ENCODE measurements at regions not wholly inside any gene's neighbourhood (a gene's known extent, or its start where the extent isn't known, plus 50 kb on each side); places are given as distances from the start of the nearest gene placed in this dataset.

DNA sequence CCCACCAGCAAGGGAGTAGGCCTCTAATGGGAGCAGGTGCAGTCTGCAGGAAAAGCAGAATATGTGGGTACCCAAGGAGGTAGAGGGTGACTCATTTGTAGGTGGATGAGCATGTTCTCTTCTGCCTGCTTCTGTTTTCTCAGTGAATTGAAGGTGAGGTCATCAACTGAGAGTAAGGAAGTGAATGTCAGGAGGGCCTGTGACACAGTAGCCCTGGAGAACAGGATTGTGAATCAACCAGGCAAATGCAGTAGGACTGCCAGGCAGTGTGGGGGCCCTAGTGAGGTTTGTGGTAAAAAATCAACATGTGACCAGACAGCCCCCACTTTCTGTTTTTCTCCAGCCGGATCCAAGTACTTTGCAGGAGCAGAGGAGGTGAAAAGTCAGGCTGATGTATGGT is 150.5 kb upstream of the SOX9 start:
- DNase-seq = no peak

DNA sequence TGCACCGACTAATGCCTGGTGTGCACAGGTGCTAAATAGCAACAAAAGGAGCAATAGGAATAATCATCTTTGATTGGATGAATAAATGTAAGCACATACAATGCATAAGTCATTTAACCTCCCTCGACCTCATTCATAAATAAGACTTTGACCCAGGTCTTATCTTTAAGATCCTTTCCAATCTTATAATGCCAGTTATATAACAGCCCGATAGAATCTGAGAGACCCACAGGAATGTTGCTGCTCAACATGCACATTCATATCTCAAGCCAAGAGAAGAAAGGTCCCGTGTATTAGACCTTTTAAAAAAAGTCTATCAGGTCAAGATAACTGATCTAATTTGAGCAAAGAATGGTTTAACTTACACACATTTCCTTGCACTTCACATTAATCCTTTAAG is 146.8 kb upstream of the SOX9 start:
- DNase-seq = no peak

DNA sequence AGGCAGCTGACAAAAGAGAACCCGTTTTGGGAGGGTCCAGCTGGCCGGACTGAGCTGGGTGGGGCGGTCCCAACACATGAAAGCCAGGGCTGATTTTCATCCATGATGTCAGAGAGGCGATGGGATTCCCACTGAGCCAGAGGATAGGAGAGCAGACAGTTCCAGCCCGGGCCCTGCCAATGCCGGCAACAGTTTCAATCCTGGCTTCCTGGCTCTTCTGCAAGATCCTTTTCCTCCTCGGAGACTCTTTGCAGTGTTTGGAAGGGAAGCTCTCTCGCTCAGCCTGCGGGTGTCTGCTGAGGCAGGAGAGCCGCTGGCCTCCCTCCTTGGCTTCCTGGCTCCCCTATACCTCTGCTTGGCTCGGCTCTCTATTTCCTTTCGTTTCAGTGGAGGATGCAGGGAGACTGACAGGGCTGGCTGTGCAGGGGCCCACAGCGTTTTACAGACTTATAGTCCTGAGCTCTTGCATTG is 145.5 kb upstream of the SOX9 start:
- DNase-seq = no peak

DNA sequence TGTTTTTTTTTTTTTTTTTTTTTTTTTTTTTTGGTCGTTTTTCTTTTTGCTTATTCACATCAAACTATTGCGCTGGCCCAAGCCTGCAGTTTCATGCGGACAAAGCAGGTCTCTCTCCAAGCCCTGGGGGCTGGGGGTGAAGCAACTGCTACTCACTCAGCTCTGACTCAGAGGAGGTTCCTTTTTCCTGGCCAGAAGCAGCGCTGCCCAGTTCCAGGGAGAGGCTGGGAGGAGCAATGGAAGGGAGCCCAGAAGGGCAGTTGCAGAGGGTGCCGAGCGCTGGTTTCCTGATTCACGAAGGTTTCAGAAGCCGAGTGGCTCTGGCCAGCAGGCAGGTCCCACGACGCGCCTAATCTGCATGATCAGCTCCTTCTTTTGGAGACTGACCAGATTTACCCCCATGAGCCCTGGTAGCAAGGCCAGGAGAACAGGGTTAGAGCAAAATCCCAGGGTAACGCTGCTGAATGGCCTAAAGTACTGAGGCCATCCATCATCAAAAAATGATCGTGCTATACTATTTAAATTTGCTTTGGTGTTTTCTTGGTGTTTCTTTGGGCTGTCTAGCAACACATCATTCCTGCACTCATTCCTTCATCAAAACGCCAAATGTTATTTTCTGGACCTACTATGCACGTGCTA is 144.7 kb upstream of the SOX9 start:
- peak; percentile 3 for DNase-seq

DNA sequence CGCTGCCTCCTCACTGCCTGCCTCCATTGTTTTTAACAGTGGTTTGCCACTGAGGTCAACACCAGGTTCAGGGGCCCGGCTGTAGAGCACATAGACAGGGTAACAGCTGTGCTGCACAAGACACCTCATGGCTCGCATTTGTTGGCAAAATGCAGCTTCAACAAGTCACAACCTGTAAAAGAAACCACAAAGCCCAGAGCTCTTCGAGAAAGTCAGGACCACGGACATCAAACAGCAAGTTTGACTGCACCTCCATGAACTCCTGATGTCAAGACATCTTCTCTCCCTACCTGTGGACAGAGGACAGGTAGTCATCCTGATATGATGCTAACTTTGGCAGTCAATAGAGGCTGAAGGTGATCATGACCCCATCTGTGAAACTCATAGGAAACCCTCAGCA is 142.4 kb upstream of the SOX9 start:
- DNase-seq = no peak

DNA sequence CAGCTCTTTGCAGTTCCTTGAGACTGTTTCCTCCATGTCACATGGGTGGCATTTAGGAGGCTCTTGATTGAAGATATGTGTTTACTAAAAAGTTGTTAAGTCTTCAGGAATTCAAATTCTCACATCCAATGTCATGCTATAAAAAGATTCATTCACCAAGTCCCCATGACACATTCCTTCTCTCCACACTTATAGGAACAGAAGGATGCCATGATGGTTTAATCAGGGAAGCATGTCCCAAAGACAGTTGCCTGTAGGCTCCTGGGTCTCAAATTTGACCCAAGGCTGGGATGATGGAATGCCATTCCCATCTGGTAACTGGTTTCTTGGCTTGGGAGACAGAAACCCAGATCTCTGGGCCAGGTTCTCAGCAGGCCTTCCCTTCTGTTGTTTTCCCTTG is 140.6 kb upstream of the SOX9 start:
- DNase-seq = no peak

DNA sequence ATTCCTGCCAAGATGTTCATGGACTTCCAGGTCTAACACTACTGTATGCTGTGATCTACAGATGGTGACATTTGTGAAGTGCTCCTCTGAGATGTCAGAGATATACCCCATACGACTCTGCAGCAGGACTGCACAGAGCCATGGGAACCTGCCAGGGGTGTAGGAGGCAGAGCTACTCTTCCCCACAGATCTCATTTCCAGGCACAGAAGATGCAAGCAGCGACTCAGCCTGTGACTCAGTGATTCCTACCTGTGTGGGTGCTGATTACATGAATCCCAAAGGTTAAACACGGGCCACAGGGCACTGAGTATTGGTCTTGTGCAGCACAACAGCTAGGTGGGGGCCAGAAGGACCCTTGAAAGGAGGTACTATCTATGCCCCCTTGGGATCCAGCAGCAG is 137.0 kb upstream of the SOX9 start:
- DNase-seq = no peak

DNA sequence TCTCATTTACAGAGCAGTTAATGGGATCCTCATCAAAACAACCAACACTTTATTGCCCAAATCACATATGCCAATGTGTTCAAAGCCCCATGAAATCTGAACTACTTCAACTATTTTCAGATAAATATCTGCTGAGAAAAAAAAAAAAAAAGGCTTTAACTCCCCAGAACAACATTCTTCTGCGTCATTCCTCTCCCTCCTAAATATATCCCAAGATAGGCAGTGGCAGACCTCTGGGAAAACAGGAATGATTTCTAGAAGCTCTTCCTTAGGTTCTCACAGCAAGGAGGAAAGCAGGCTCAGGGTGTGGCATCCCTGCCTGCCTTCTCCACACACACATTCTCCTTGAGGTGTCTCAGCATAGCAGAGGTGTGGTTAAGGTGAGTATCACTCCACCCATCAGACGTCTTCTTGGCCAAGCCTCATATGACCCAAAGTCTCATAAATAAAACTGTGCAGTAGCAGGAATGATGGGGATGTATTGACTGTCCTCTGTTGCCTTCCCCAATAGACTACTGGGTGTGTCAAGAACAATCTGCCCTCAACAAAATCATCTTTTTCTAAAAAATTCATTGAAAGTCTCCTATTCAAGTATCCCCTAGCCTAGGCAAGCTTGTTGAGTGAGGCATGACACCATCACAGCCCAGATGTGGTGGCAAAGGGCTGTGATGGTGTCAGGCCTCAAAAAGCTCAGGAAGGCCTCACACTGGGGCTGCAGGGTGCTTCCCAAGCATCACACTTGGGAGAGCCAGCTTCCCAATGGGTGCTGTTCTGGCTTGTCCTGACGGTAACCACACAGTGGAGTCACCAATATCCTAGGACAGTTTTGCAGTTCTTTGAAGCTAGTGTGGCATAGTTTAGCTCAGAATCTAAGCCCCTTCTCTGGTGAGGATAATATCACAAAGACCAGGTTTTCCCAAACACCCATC is 135.4 kb upstream of the SOX9 start:
- DNase-seq = no peak

DNA sequence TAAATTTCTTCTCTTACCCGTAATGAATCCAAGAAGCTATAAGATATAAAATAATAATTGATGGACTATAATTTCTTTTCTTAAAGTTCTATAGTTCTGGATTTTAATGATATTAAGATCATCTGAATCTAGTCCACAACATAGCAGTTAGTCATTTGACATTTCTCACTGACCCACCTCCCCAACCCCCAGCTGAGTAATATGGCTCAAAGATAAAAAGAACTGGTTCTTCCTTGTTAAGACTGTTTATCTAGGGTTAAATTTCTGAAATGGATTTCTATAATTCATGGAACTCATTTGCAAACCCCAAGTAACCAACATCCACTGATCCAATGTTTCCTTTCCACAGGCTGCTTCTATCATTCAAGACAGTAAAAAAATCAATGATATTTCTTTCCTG is 133.9 kb upstream of the SOX9 start:
- no peak for DNase-seq

DNA sequence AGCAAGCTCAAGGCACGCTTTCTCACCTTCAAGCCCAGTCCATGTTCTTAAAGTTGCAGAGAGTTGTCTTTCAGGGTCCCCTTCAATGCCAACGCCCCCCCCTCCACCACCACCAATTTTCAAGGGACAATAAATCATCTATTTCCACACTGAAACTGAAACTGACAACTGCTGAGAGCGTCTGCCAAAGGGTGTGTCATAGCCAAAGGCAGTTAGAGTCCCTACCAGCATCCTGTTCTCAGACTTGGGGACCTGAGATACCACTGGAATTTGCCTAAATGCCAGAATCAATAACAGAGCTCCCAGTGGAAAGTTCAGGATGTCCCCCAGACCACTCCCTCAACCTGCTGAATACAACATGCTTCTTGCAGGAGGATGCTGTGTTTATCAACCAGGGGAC is 133.2 kb upstream of the SOX9 start:
- DNase-seq = no peak

DNA sequence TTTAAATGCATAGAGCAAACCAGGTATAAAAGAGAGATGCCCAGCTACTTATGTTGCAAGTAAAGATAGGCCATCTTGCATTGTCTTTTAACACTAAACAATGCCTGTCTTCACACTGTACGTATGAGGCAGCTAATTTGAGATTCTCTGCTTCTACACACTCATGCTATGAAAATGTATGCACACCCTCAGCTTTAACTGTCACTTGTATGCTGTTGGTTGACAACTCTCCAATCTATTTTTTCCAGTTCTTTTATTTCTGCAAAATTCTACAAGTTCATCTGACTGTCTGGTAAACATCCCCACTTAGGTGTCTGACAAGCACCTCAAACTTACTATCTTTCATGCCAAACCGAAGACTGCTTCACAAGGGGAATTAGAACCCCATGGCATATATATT is 131.7 kb upstream of the SOX9 start:
- DNase-seq = no peak

DNA sequence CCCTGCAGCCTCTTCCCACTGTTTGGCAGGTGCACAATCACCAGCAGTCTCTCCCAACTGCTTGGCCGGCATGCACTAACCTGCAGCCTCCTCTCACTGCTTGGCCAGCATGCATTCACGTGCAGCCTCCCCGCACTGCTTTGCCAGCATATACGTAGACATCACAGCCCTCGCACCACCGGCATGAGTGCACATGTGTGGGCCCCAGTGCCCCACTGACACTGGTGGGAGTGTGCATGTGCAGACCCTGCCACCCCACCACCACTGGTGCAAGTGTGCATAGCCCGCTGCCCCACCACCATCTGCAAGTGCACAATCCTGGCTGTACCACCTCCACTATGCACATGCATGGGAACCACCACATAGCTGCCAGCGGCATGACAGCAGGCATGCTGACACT is 127.5 kb upstream of the SOX9 start:
- DNase-seq = no peak

DNA sequence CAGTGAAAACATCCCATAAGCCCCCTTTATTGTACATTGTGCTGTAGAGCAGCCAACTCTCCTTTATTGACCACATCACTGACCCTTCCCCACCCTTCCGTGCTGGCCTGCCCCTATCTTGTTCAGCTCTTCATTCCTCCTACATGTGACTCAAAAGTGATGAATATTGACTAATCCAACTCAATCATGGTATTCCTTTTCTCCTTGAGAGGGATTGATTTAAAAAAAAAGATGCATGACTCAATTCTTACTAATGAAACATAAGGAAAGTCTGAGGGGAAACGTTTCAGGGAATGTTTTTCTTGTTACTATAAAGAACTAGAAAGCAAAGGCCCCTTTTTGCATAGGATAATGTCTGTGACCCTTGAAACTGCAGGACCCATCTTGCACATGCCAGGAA is 125.2 kb upstream of the SOX9 start:
- DNase-seq = no peak

DNA sequence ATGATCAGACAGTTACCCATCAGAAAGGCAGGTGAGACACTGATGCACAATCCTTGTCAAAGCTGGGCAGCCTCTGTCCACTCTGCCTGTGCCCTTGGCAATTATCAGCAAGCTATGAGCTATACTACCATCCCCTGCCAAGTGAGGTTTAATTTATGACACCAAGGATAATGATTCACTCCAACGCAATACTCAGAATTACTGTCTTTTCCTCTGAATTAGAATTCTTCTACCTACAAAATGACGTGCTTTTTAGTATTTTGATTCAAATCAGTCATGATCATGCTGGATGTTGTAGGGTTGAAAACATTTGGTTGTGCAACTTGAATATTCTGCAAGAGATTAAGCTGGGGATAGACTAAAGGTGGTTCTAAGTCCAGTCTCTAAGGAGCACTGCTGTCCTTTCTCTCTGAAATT is 116.8 kb upstream of the SOX9 start:
- no peak for DNase-seq

DNA sequence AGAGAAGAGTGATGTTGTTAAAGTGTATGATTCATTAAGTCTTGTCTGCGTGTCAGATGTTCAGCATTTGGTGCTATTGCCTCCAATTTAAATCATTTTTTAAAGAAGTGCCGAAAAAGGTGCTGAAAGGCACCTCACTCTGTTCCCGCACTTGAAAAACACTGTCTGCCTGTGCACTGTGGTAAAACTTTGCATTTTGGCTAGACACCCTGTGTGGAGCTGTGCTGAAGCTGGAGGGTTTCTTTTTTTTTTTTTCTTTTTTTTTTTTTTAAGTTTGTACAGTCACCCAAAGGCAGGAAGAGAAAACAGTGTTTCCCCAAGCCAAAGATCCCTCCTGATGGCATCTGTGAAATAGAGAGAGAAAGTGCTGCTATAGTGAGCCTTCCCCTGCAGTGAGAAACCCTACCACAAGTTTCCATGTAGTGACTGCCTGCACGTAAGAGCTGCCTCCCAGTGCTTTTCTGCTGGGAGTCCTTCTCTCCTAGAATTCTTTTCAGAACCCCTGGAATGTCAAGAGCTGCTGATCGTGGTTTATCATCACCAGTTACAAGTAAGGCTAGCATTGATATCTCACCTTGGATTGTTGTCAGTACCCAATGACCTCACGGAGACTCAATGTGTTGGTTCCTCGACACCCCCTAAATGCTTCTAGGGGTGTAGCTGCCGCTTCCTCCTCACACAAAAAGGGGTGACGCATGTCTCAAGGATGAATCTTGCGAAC is 116.0 kb upstream of the SOX9 start:
- no peak for DNase-seq

DNA sequence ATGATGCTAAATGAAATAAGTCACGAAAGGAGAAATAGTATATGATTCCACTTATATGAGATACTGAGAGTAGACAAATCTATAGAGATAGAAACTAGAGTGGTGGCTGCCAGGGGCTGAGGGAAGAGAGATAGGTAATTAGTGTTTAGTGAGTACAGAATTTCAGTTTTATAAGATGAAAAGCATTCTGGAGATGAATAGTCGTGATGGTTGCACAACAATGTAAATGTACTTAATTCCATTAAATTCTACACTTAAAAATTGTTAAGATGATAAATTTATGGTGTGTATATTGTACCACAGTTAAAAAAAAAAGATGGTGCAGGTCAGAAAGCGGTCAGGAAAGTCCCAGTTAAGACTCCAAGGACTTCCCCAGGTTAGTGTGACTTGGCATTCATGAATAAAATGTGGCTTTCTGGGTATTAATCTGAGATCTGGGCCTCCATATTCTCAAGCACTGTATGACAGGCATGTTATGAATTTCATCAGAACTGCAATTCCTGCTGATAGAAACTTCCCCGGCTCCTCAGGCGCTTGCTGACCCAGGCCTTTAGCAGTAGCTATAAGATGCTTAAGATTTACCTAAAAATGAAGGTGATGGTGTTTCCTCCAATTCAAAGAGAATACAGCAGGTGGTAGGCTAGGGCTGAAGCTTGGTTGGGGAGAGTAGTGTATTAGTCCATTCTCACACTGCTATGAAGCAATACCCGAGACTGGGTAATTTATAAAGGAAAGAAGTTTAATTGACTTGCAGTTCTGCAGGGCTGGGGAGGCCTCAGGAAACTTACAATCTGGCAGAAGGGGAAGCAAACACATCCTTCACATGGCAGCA is 115.3 kb upstream of the SOX9 start:
- DNase-seq = no peak

DNA sequence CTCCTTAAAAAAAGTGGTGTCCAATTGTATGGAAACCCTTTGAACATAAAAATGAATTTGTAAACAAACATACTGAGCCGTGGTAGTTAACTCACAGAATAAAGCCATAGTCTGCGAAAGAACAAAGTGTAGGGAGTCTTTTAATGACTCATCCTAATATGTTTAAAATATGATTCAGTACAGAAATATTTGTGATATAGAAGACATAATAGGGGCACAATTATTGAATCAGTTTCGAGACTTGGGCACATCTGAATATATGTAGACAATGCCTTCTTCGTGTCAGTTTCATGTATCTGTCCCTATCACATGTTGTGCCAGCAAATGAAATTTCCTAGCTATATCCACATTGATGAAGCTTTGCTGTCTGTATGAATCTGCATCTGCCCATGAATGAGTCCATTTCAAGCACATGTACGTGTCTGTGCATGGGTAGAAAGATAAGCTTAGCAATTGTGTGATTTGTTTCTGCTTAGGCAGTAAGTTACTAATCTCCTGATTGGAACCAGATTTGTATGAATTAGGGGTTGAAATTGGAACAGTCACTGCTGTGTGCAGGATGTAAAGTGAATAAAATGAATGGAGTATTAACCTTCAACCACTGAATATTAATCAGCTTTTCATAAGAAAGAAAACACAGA is 112.5 kb upstream of the SOX9 start:
- no peak for DNase-seq

DNA sequence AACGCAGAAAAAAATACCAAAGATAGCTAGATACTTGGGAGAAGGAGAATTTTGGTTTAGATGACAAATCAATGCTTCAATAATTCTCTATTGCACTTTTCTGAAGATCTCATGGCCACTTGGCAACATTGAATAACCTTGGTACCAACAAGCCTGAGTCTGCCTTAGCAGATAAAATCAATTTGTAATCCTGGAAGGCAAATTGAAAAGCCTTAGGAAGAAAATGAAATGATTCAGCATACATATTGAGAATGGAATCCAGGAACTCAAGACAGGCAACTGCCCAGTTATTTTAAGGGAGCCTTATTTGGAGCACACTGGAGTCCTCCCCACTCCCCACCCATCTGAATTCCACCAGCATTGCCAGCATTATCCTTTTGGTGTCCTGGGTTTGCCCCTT is 109.3 kb upstream of the SOX9 start:
- no peak for DNase-seq

DNA sequence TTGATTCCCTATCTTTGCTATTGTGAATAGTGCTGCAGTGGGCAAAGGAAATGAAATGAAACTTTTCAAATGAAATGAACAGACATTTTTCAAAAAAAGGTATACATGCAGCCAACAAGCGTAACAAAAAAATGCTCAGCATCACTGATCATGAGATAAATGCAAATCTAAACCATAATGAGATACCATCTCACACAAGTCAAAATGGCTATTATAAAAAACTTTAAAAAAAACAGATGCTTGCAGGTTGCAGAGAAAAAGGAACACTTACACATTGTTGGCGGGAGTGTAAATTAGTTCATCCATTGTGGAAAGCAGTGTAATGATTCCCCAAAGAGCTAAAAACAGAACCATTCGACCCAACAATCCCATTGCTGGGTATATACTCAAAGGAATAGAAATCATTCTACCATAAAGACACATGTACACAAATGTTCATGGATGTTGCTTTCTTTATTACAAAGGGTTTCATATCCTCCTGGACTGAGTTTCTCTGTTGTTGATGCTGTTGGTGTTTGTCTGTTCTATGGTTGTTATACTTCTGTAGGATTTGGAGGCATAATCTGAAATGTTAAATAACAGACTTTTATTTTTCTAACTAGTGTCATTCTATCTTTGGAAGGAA is 99.3 kb upstream of the SOX9 start:
- DNase-seq = no peak

DNA sequence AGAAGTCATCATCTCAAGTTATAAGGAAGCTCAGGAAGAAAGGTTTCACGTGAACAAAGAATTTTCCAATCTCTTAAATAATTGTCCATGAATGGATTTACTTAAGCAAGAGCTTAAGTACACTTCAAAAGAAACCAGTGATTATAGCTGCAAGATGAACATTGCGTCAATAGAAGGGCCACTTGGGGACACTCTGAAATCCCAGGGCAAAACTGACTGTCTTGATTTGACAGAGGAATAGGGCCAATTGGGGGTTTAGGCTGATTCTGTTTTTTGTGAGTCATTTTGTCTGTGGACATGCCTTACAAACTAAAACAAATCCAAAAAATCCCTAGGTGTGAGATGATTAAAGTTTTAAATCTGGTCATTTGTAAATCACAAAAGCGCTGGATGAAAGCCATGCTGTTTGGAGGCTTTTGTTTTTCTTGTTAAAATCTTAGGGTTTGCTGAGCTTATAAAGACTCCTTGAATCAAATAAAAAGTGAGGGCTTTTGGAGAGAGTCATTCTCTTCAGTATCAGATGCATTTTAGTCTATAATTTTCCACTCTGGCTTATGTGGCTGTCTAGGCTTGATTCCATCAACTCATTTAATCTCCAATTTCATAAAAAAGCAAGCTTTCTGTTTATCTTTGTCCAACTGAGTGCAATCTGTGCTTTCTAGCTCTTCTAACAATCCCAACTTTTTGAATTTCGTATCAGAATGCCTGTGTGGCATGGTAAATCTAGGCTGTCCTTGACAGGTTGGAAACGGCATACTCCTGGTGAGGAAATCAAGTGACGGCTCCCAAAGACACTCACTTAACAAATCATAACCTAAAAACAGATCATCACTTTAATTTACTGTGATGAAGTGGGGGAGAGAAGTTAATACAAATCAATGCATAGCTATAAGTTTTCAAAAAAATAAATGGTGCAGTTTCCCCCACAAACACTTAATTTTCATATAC is 98.2 kb upstream of the SOX9 start:
- no peak for DNase-seq

DNA sequence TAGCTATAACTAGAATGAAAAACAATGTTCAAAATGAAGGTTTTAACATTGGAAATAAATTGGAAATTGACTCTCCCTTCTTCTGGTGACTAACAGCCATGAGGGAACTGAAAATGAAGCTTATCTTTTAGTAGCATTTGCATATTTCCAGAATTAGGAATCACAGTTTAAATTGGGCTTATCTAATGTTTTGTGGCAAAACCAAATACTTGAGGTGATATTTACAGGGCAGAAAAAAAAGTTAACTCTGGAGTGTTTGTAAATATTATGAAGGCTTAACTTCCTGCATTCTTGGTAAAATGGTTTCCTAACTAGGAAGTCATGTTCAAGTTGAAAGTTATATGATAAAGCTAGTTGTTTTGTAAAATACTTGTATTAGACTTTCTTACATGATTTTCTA is 96.4 kb upstream of the SOX9 start:
- no peak for DNase-seq
